ENCODE measurements at regions not wholly inside any gene's neighbourhood (a gene's known extent, or its start where the extent isn't known, plus 50 kb on each side); places are given as distances from the start of the nearest gene placed in this dataset.

GRCh38 chr1:57824535-57824934, 400.7 kb upstream of the DAB1 start:
- no peak for ATAC-seq
- Histone ChIP-seq H3K4me3 (replicated peaks in 1 of 2; ENCODE audit: low read depth in 1 of 2, low read length in 2 of 2) (no peak overlapping the region), H3K27ac (ENCODE audit: low read depth, low read length) (no peak overlapping the region), H3K36me3 (ENCODE audit: control insufficient read depth in 1 of 2, insufficient read depth in 2 of 2, low read length in 2 of 2) (no peaks in the 10 kb centered on the region), H3K9me2 (ENCODE audit: insufficient read depth) (no peaks in the 10 kb centered on the region), H2AFZ (ENCODE audit: low read depth, low read length, poor library complexity, severe bottlenecking) (no peak overlapping the region), H3K27me3 (ENCODE audit: insufficient read depth, low read length) (no peaks in the 10 kb centered on the region), H4K20me1 (ENCODE audit: insufficient read depth) (no peaks in the 10 kb centered on the region), H3K4me2 (ENCODE audit: low read length) (no peak overlapping the region), H3K79me2 (ENCODE audit: insufficient read depth, low read length) (no peaks in the 10 kb centered on the region), H3K9me3 (ENCODE audit: control insufficient read depth in 1 of 2, insufficient read depth in 1 of 2, low read depth in 1 of 2, low read length in 2 of 2) (no peaks in the 10 kb centered on the region), H3K9ac (ENCODE audit: low read length) (no peak overlapping the region), H3K4me1 (ENCODE audit: control insufficient read depth in 1 of 2, insufficient read depth in 2 of 2, low read length in 2 of 2) (no peaks in the 10 kb centered on the region)
- ChIA-PET CTCF (no interaction called here), RAD21 (ENCODE audit: low non-redundant PET in 1 of 2, low total read pairs in 2 of 2, uncharacterized antibody in 2 of 2, unreplicated experiment in 2 of 2) (no interaction called here), POLR2A (no interaction called here)
- no peak for TF ChIP-seq SP1 (IDR thresholded peaks at IDR 0.05; ENCODE audit: low read depth)
- BruUV-seq (replicated peaks): no TSS peak
- intact Hi-C loops (cut with micrococcal nuclease): no loop called here
- no peak for DNase-seq (ENCODE audit: low read depth, low spot score)

GRCh38 chr1:57820356-57821095, 396.7 kb upstream of the DAB1 start:
- Histone ChIP-seq H3K27ac (ENCODE audit: low read depth, low read length) (no peak overlapping the region), H2AFZ (ENCODE audit: low read depth, low read length, poor library complexity, severe bottlenecking) (no peak overlapping the region), H3K4me1 (ENCODE audit: control insufficient read depth in 1 of 2, insufficient read depth in 2 of 2, low read length in 2 of 2) (no peaks in the 10 kb centered on the region), H3K4me3 (replicated peaks in 1 of 2; ENCODE audit: low read depth in 1 of 2, low read length in 2 of 2) (no peak overlapping the region), H4K20me1 (ENCODE audit: insufficient read depth) (no peaks in the 10 kb centered on the region), H3K27me3 (ENCODE audit: insufficient read depth, low read length) (no peaks in the 10 kb centered on the region), H3K4me2 (ENCODE audit: low read length) (no peak overlapping the region), H3K79me2 (ENCODE audit: insufficient read depth, low read length) (no peaks in the 10 kb centered on the region), H3K9me2 (ENCODE audit: insufficient read depth) (no peaks in the 10 kb centered on the region), H3K9me3 (ENCODE audit: control insufficient read depth in 1 of 2, insufficient read depth in 1 of 2, low read depth in 1 of 2, low read length in 2 of 2) (no peaks in the 10 kb centered on the region), H3K36me3 (ENCODE audit: control insufficient read depth in 1 of 2, insufficient read depth in 2 of 2, low read length in 2 of 2) (no peaks in the 10 kb centered on the region), H3K9ac (ENCODE audit: low read length) (no peak overlapping the region)
- no peak for TF ChIP-seq ELF1 (IDR thresholded peaks at IDR 0.05; ENCODE audit: borderline replicate concordance, low read depth)
- no peak for TF ChIP-seq EZH2phosphoT487 (IDR thresholded peaks at IDR 0.05; ENCODE audit: borderline replicate concordance)
- no peak for TF ChIP-seq ZBTB33 (IDR thresholded peaks at IDR 0.05; ENCODE audit: extremely low read depth, insufficient replicate concordance, low read length)
- no peak for TF ChIP-seq POLR2AphosphoS5 (IDR thresholded peaks at IDR 0.05; ENCODE audit: low read depth, low read length)
- TF ChIP-seq SP1 (IDR thresholded peaks at IDR 0.05; ENCODE audit: low read depth): no peak
- no peak for TF ChIP-seq YY1 (IDR thresholded peaks at IDR 0.05; ENCODE audit: extremely low read depth, insufficient replicate concordance, low read depth, low read length)
- no peak for TF ChIP-seq CEBPB (IDR thresholded peaks at IDR 0.05; ENCODE audit: low read depth)
- no peak for TF ChIP-seq ATF3 (IDR thresholded peaks at IDR 0.05)
- no peak for TF ChIP-seq SIN3A (IDR thresholded peaks at IDR 0.05; ENCODE audit: low read depth)
- no peak for TF ChIP-seq EZH2 (IDR thresholded peaks at IDR 0.05)
- TF ChIP-seq ZFX (IDR thresholded peaks at IDR 0.05): no peak
- no peak for TF ChIP-seq TCF7L2 (IDR thresholded peaks at IDR 0.05; ENCODE audit: borderline replicate concordance, extremely low read depth, insufficient read depth, insufficient read length)
- ATAC-seq (no peak), DNase-seq (ENCODE audit: low read depth, low spot score) (no peak)
- ChIA-PET RAD21 (ENCODE audit: low non-redundant PET in 1 of 2, low total read pairs in 2 of 2, uncharacterized antibody in 2 of 2, unreplicated experiment in 2 of 2) (no interaction called here), POLR2A (no interaction called here), CTCF (no interaction called here)
- intact Hi-C loops (cut with micrococcal nuclease): no loop called here
- no TSS peak for BruUV-seq (replicated peaks)
